BE2C (cell line): ENCODE measurements at regions not wholly inside any gene's neighbourhood (a gene's known extent, or its start where the extent isn't known, plus 50 kb on each side); places are given as distances from the start of the nearest gene placed in this dataset.

Experiments
- DNase-seq: peaks from one replicate; pipeline ENCODE4 v3.0.0-alpha.2; 2020
- H3K27me3 ChIP-seq: fragments of 250-450 bp; sonication (Bioruptor Pico); 2 replicates; pipeline ENCODE4 v1.5.1; 2020; ENCODE audit warnings: mild to moderate bottlenecking
- H3K36me3 ChIP-seq: fragments of 250-450 bp; sonication (Bioruptor Pico); 2 replicates; pipeline ENCODE4 v1.5.1; 2020; ENCODE audit warnings: mild to moderate bottlenecking
- H3K4me1 ChIP-seq: fragments of 250-450 bp; sonication (Bioruptor Pico); 2 replicates; pipeline ENCODE4 v1.5.1; 2020
- H3K4me3 ChIP-seq: 2 replicates; pipeline ENCODE4 v1.5.1; 2011; ENCODE audit warnings: low read depth, low read length
- H3K9me3 ChIP-seq: fragments of 250-450 bp; sonication (Bioruptor Pico); 2 replicates; pipeline ENCODE4 v1.5.1; 2020
- TF ChIP-seq, protein P1 (sequence below): IDR thresholded peaks from 2 replicates; pipeline ENCODE4 v1.5.1; 2012; ENCODE audit warnings: mild to moderate bottlenecking, low read depth, low read length

- Histone ChIP-seq H3K27me3 (no peaks in the 10 kb centered on the region), H3K4me3 (no peak overlapping the region), H3K4me1 (no peaks in the 10 kb centered on the region), H3K36me3 (no peaks in the 10 kb centered on the region), H3K9me3 (no peaks in the 10 kb centered on the region; the same call in 1 of the 2 replicates)
- TF ChIP-seq, protein P1, sequence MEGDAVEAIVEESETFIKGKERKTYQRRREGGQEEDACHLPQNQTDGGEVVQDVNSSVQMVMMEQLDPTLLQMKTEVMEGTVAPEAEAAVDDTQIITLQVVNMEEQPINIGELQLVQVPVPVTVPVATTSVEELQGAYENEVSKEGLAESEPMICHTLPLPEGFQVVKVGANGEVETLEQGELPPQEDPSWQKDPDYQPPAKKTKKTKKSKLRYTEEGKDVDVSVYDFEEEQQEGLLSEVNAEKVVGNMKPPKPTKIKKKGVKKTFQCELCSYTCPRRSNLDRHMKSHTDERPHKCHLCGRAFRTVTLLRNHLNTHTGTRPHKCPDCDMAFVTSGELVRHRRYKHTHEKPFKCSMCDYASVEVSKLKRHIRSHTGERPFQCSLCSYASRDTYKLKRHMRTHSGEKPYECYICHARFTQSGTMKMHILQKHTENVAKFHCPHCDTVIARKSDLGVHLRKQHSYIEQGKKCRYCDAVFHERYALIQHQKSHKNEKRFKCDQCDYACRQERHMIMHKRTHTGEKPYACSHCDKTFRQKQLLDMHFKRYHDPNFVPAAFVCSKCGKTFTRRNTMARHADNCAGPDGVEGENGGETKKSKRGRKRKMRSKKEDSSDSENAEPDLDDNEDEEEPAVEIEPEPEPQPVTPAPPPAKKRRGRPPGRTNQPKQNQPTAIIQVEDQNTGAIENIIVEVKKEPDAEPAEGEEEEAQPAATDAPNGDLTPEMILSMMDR: no peak
- DNase-seq: no peak
These were observed 578.4 kb upstream of the COX7C start for GRCh38 chr5:86039351-86039750.

- H3K9me3 ChIP-seq: no peaks in the 10 kb centered on the region
- no peaks in the 10 kb centered on the region for H3K4me1 ChIP-seq
- TF ChIP-seq, protein P1: no peak
- H3K27me3 ChIP-seq: peaks cover 4% of the 10 kb centered on the region
- H3K36me3 ChIP-seq: no peaks in the 10 kb centered on the region
- no peak overlapping the region for H3K4me3 ChIP-seq
- no peak for DNase-seq
These were observed 547.0 kb upstream of the COX7C start for GRCh38 chr5:86070719-86071118.

DNA sequence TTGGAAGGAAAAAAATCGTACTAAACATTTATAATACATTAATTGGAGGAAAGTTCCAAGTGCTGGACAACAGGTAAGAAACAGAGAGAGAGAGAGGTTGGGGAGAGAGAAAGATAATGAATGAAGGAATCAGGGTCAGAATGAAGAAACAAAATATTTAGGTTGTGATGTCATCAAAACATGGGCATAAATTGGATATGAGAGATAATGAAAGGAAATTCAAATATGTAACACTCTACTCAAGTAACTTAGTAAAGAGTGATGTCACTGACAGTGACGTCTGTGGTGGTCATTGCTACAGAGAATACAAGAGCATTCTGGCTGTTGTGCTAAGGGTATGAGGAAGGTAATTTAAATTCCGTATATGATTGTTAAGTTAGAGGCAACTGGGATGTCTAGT is 543.4 kb upstream of the COX7C start:
- Histone ChIP-seq H3K4me3 (no peak overlapping the region), H3K4me1 (no peaks in the 10 kb centered on the region), H3K27me3 (no peaks in the 10 kb centered on the region; the same call in 1 of the 2 replicates), H3K9me3 (no peaks in the 10 kb centered on the region), H3K36me3 (no peaks in the 10 kb centered on the region)
- no peak for DNase-seq
- TF ChIP-seq, protein P1: no peak

- no peaks in the 10 kb centered on the region for H3K4me1 ChIP-seq
- no peaks in the 10 kb centered on the region for H3K9me3 ChIP-seq
- H3K36me3 ChIP-seq: no peaks in the 10 kb centered on the region
- no peaks in the 10 kb centered on the region; the same call in 1 of the 2 replicates for H3K27me3 ChIP-seq
- no peak overlapping the region for H3K4me3 ChIP-seq
- DNase-seq: no peak
- TF ChIP-seq, protein P1: no peak
These were observed 542.6 kb upstream of the COX7C start for GRCh38 chr5:86075139-86075538.

DNA sequence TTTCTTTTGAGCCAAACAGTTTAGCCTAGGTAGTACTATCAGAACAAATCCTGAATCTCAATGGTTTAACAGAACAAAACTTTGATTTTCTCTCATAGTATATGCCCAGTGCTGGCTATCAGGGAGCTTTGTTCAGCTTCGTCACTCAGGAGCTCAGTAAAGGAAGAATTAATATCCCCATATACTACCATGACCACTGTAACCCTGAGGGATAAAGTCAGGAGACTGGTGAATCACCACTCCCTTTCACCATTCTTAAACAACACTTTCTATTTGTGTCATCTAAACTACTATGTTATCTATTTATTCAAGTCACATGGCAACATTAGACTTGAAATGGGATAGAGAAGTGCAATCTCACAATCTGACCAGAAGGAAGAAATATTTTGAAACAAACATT is 522.6 kb upstream of the COX7C start:
- Histone ChIP-seq H3K4me1 (no peaks in the 10 kb centered on the region), H3K9me3 (no peaks in the 10 kb centered on the region), H3K4me3 (no peak overlapping the region), H3K36me3 (no peaks in the 10 kb centered on the region), H3K27me3 (no peaks in the 10 kb centered on the region; the same call in 1 of the 2 replicates)
- no peak for DNase-seq
- TF ChIP-seq, protein P1: no peak

DNA sequence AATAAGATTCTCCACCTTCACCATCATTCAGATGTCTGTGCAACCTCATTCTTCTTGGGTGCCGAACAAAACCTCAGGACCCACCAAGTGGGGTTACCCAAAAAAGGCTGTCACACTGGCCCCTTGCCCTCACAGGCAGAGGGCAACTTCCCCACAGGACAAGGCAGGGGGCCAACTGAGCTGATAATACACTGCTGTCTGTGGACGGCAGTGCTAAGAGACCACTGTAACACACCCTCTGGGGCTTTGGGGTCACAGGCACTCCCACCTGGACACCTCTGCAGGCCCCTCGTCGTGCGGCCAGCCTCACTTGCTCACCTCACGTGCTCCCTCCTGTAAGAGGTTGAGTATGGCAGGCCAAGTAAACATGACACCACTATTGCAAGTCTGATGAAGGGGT is 515.8 kb upstream of the COX7C start:
- no peaks in the 10 kb centered on the region for H3K9me3 ChIP-seq
- TF ChIP-seq, protein P1: no peak
- no peaks in the 10 kb centered on the region; the same call in 1 of the 2 replicates for H3K27me3 ChIP-seq
- H3K36me3 ChIP-seq: no peaks in the 10 kb centered on the region
- DNase-seq: no peak
- H3K4me1 ChIP-seq: no peaks in the 10 kb centered on the region
- H3K4me3 ChIP-seq: no peak overlapping the region
